ENCODE measurements at regions not wholly inside any gene's neighbourhood (a gene's known extent, or its start where the extent isn't known, plus 50 kb on each side); places are given as distances from the start of the nearest gene placed in this dataset.
A peak's percentile ranks its signal among the peaks of the same experiment; 100 is the strongest.

- DNase-seq = no peak
These were observed 131.0 kb downstream of the RAP2A start for GRCh38 chr13:97564956-97565355.

DNA sequence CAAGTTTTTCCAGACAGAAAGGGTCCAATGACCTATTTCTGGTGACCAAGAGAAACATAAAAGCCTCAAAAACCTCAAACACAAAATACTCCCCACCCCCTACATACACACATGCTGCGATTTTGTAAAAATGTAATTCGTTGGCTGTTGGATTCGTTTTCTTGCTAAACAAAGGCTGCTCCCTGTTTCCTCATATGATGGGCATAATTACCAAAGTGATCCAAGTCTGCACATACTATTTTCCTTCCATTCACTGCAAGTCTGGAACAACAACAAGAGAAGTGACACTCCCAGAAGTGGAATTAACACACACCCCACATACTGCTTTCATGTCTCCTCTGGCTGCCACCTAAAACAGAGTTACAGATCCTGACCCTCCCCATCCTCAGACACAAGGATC lies 131.9 kb downstream of the RAP2A start:
- DNase-seq = no peak

DNA sequence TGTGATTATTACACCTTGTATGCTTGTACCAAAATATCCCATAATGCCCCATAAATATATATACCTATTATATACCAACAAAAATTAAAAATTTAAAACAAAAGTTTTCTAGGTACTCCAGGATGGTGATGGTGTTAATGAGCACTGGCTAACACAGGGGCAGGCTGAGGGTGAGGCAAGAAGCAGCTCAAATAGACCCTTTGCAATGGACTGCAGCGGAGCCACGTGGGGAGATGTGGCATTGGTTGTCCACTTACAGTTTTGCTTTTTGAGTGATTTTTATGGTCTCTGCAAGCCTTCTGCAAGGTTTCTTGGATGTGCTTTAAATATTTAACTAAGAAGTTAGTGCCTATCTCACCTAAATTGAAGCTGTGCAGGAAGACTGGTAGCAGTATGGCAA lies 132.9 kb downstream of the RAP2A start:
- no peak for DNase-seq

GRCh38 chr13:97567510-97568243 lies 133.7 kb downstream of the RAP2A start:
- no peak for DNase-seq

DNA sequence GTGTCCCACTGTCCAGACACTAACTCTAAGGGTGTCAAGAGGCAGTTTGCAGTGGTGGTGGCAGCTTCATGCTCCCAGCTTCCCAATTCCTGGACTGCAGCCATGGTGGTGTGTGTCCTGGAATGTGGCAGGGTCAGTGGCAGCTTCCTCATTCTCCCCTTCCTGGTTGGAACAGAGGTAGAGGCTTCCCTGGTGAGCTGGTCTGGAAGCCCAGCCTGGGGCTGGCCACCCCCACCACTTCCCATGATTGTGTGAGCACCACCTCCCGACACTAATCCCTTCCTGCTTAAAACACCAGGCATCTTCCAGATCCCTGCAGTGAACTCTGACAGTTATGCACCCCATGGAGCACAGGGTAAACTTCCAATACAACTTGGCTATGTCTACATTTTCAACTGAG lies 134.9 kb downstream of the RAP2A start:
- no peak for DNase-seq

DNA sequence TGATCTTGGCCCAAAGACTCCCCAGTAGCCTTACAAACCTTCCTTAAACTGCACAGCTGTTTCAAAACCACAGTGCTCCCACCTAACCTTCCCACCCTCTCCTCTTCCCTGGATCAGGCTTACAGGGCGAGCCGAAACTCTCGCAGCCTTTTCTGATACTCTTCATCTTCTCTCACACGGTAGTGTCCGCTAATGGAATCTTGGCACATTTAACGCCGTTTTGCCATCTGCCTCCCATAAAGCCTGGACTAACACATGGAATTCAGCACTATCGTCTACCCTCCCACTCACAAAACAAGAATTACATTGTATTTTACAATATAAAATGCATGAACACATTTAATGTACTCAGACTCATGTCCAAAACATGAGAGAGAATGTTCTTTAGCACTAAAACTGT lies 135.9 kb downstream of the RAP2A start:
- no peak for DNase-seq

GRCh38 chr13:97570442-97570841 lies 136.5 kb downstream of the RAP2A start:
- no peak for DNase-seq

- DNase-seq = no peak
These were observed 139.0 kb downstream of the RAP2A start for GRCh38 chr13:97573011-97573410.

- no peak for DNase-seq
These were observed 141.0 kb downstream of the RAP2A start for GRCh38 chr13:97574926-97575325.

DNA sequence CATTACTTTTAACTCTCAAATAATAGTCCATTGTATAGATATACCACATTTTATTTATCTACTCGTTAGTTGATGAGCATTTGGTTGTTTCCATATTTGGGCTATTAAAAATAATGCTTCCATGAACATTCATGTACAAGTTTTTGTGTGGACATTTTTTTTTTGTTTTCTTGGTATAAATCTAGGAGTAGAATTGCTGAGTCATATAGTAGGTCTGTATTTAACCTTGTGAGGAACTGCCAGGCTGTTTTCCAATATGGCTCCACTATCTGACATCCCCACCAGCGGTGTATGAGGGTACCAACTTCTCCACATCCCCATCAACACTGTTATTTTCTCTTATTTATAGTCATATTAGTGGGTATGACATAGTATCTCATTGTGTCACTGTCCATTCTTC lies 143.1 kb downstream of the RAP2A start:
- no peak for DNase-seq

GRCh38 chr13:97582170-97582569 lies 148.2 kb downstream of the RAP2A start:
- no peak for DNase-seq

GRCh38 chr13:97583907-97584497 lies 150.0 kb downstream of the RAP2A start:
- DNase-seq = no peak

GRCh38 chr13:97586941-97587340 lies 153.0 kb downstream of the RAP2A start:
- DNase-seq = no peak

GRCh38 chr13:97588993-97589392 lies 155.0 kb downstream of the RAP2A start:
- DNase-seq = no peak

- no peak for DNase-seq
These were observed 166.6 kb downstream of the RAP2A start for GRCh38 chr13:97600458-97601075.

- no peak for DNase-seq
These were observed 181.3 kb downstream of the RAP2A start for GRCh38 chr13:97615266-97615665.

DNA sequence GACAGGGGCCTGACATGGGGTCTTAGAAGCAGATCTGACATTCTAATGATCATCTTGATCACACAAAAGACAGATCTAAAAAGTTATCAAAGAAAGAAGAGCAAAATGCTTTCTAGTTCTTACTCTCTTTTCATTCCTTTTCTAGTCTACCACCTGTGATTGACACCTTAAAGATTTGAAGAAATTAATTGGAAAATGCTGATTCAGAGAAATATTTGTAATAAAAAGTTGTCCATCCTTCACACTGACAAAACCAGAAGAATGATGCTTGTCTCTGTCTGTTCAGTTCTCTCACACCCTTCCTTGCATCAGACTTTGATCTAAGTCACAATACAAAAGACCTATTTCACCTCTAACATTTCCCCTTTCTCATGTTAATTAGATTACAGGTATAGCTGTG lies 182.4 kb downstream of the RAP2A start:
- DNase-seq = no peak

DNA sequence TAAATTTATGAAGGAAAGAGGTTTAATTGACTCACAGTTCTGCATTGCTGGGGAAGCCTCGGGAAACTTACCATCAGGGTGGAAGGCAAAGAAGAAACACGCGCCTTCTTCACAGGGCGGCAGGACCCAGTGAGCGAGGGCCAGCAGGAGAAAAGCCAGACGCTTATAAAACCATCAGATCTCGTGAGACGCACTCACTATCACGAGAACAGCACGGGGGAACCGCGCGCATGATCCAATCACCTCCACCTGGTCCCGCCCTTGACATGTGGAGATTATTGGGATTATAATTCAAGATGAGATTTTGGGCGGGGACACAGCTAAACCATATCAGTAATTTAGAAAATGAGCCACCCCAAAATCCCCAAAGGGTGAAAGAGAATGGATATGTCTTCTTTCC lies 187.1 kb downstream of the RAP2A start:
- no peak for DNase-seq

- DNase-seq = no peak
These were observed 187.7 kb downstream of the RAP2A start for GRCh38 chr13:97621631-97622030.

GRCh38 chr13:97627566-97627965 lies 193.6 kb downstream of the RAP2A start:
- DNase-seq = peak; percentile 26

GRCh38 chr13:97629601-97630272 lies 195.8 kb downstream of the RAP2A start:
- no peak for DNase-seq

DNA sequence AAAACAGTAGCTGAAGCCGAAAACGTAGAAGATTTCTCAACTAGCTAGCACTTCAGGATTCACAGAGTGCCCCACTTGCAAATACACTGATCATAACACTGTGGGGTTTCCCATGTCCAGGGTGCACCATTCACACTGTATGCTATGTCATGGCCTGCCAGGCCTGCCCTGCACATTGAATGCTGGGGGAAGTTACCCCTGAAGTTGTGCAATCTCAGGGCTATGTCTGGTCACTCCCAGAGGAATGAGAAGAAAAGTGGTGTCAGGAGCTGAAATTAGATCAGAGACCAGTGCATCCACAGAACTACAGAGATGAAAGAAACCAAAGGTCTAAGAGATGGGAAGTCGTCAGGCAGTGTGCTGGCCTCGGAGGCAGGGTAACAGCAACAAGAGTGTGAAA lies 196.8 kb downstream of the RAP2A start:
- no peak for DNase-seq

GRCh38 chr13:97631158-97631557 lies 197.2 kb downstream of the RAP2A start:
- no peak for DNase-seq

DNA sequence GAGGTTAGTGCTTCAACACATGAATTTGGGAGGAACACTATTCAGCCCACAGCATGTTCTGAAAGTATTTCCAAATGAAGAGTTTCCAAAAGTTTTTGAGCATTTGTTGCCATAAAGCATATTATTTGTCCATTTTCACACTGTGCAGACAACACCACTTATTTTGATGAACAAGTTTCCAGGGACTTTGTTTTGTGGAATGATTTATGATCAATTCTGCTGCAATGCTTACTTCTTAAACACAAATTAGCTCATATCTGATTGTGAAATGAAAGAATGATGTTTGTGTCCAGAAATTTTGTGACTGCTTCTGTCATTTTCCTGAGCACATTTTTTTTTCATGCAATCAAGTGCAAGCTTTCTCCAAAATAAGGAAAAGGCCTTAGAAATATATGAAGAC lies 205.3 kb downstream of the RAP2A start:
- no peak for DNase-seq
